ENCODE measurements at regions not wholly inside any gene's neighbourhood (a gene's known extent, or its start where the extent isn't known, plus 50 kb on each side); places are given as distances from the start of the nearest gene placed in this dataset.

GRCh38 chr3:181764544-181764943 lies 52.8 kb downstream of the SOX2 start:
- DNase-seq = no peak

- DNase-seq = no peak
Measured at GRCh38 chr3:181770296-181770695, 58.6 kb downstream of the SOX2 start.

GRCh38 chr3:181771120-181771519 lies 59.4 kb downstream of the SOX2 start:
- DNase-seq = no peak

- DNase-seq = no peak
Measured at GRCh38 chr3:181772166-181772565, 60.4 kb downstream of the SOX2 start.

GRCh38 chr3:181773921-181774320 lies 62.2 kb downstream of the SOX2 start:
- no peak for DNase-seq

GRCh38 chr3:181782306-181782954 lies 70.7 kb downstream of the SOX2 start:
- no peak for DNase-seq

- peak; percentile 73 for DNase-seq
Measured at GRCh38 chr3:181790561-181790960, 78.8 kb downstream of the SOX2 start.

- no peak for DNase-seq
Measured at GRCh38 chr3:181791056-181791955, 79.6 kb downstream of the SOX2 start.

GRCh38 chr3:181793006-181793405 lies 81.3 kb downstream of the SOX2 start:
- no peak for DNase-seq

GRCh38 chr3:181794011-181794790 lies 82.5 kb downstream of the SOX2 start:
- DNase-seq = no peak

GRCh38 chr3:181796641-181797040 lies 84.9 kb downstream of the SOX2 start:
- no peak for DNase-seq

GRCh38 chr3:181797431-181797830 lies 85.7 kb downstream of the SOX2 start:
- no peak for DNase-seq

GRCh38 chr3:181805703-181806102 lies 94.0 kb downstream of the SOX2 start:
- no peak for DNase-seq

- DNase-seq = no peak
Measured at GRCh38 chr3:181808053-181808452, 96.3 kb downstream of the SOX2 start.

GRCh38 chr3:181823716-181824115 lies 112.0 kb downstream of the SOX2 start:
- DNase-seq = no peak

- DNase-seq = no peak
Measured at GRCh38 chr3:181824961-181825360, 113.2 kb downstream of the SOX2 start.

- no peak for DNase-seq
Measured at GRCh38 chr3:181839039-181839915, 127.6 kb downstream of the SOX2 start.

- no peak for DNase-seq
Measured at GRCh38 chr3:181839916-181840297, 128.2 kb downstream of the SOX2 start.

GRCh38 chr3:181844211-181844610 lies 132.5 kb downstream of the SOX2 start:
- DNase-seq = no peak

GRCh38 chr3:181847276-181847675 lies 135.6 kb downstream of the SOX2 start:
- no peak for DNase-seq

GRCh38 chr3:181851063-181851462 lies 139.3 kb downstream of the SOX2 start:
- DNase-seq = no peak

GRCh38 chr3:181855825-181856224 lies 144.1 kb downstream of the SOX2 start:
- no peak for DNase-seq

- no peak for DNase-seq
Measured at GRCh38 chr3:181859518-181859917, 147.8 kb downstream of the SOX2 start.
